SJSA1 (cell line): ENCODE measurements at regions not wholly inside any gene's neighbourhood (a gene's known extent, or its start where the extent isn't known, plus 50 kb on each side); places are given as distances from the start of the nearest gene placed in this dataset.

Experiments
- DNase-seq, 2 experiments: peaks; one replicate each; pipeline ENCODE4 v3.0.0-alpha.2; 2015 to 2020; ENCODE audit warnings: low spot score in 2 of 2, low read depth in 1 of 2
- H3K27ac ChIP-seq: fragments of 250-450 bp; sonication (Bioruptor Pico); 2 replicates; pipeline ENCODE4 v1.5.1; 2020; ENCODE audit warnings: mild to moderate bottlenecking, moderate library complexity
- H3K27me3 ChIP-seq: fragments of 250-450 bp; sonication (Bioruptor Pico); replicated peaks from 2 replicates; pipeline ENCODE4 v1.5.1; 2020; ENCODE audit warnings: mild to moderate bottlenecking, moderate library complexity
- H3K36me3 ChIP-seq: fragments of 250-450 bp; sonication (Bioruptor Pico); 2 replicates; pipeline ENCODE4 v1.5.1; 2020; ENCODE audit warnings: mild to moderate bottlenecking
- H3K4me1 ChIP-seq: fragments of 250-450 bp; sonication (Bioruptor Pico); replicated peaks from 2 replicates; pipeline ENCODE4 v1.6.1; 2021; ENCODE audit warnings: mild to moderate bottlenecking
- H3K4me3 ChIP-seq: fragments of 250-450 bp; sonication (Bioruptor Pico); 2 replicates; pipeline ENCODE4 v1.5.1; 2020; ENCODE audit warnings: mild to moderate bottlenecking
- H3K9me3 ChIP-seq: fragments of 250-450 bp; sonication (Bioruptor Pico); replicated peaks from 2 replicates; pipeline ENCODE4 v1.5.1; 2020; ENCODE audit warnings: mild to moderate bottlenecking

DNA sequence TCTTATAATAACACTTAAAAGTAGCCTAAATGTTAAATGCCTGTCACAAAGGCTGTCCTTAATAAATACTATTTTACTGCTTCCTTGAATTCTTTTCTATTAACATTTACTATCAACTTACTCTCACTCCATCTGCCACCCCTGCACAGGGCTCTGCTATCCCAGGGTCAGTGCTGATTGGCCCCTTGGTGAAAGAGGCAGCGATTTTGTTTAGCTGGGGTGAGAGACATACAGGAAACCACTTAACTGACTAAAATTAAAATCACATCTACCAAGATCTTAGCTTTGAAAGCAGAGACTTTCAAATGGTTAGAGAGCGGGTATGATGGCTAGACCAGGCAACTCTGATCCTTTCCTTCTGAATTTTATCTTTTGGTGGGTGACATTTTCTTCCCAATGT, 149.9 kb upstream of the HTR2A start:
- Histone ChIP-seq H3K4me3 (no peak overlapping the region), H3K4me1 (no peaks in the 10 kb centered on the region), H3K27me3 (no peaks in the 10 kb centered on the region), H3K36me3 (no peaks in the 10 kb centered on the region), H3K27ac (no peak overlapping the region), H3K9me3 (no peaks in the 10 kb centered on the region)
- DNase-seq, result no peak

DNA sequence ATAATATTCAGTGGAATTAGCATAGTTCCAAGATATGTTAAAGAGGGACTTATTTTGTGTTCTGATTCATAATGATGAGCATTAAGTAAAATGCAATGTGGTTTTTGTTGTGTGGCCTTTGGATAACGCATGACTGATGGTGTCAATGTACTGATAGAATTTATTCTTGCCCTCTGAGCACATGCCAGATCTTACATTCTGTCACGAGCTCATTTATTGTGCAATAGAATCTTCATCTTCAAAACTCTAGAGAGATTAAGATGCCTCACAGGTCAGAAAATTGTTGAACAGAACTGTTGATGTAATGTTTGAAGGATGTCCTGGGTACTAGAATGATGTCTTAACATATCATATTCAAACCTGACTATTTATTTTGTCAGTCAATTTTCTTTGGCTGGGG, 148.0 kb upstream of the HTR2A start:
- no peak overlapping the region for H3K27ac ChIP-seq
- no peaks in the 10 kb centered on the region for H3K36me3 ChIP-seq
- no peaks in the 10 kb centered on the region for H3K9me3 ChIP-seq
- no peaks in the 10 kb centered on the region for H3K27me3 ChIP-seq
- no peaks in the 10 kb centered on the region for H3K4me1 ChIP-seq
- no peak overlapping the region for H3K4me3 ChIP-seq
- no peak for DNase-seq

DNA sequence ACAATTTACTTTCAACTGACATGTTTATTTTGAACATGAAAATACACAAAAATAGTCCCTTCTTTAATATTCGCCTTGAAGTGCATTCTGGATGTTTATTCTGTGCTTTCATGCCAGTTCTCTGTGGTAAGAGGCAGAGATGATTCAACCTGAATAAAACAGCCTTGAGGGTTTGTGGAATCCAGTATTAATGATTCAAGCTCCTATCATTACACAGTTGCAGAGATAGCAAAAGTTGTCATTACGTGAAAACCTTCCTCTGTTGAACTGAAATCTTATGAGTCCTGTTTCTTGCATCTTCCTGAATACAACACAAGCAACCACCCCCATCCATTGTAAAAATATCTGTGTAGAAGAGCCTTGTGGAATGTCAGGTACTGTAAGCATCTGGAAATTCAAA, 142.3 kb upstream of the HTR2A start:
- Histone ChIP-seq H3K9me3 (no peaks in the 10 kb centered on the region), H3K36me3 (no peaks in the 10 kb centered on the region), H3K27ac (no peak overlapping the region), H3K27me3 (no peaks in the 10 kb centered on the region), H3K4me3 (no peak overlapping the region), H3K4me1 (no peaks in the 10 kb centered on the region)
- DNase-seq, result peak in 1 of 2 experiments; percentile 7

DNA sequence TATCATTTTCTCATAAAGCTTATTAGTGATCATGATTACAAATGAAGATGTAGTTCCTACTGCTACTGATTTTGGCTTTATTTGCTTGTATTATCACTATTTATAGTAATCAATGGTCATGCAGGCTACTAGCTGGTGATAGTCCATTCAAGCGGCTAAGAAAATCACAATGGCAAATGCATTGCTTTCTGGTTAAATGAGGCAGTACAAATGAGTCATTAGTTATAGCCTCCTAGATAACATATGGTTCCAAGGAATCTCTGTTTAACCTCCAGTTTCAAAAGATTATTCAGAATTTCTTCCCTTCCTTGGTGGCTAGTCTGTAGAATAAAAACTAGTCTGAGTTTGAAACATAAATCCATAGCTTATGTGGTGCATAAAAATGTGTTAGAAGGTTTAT, 141.3 kb upstream of the HTR2A start:
- peaks cover 4% of the 10 kb centered on the region for H3K4me1 ChIP-seq
- H3K4me3 ChIP-seq, result no peak overlapping the region
- no peak overlapping the region for H3K27ac ChIP-seq
- DNase-seq, result no peak
- no peaks in the 10 kb centered on the region for H3K36me3 ChIP-seq
- no peaks in the 10 kb centered on the region for H3K27me3 ChIP-seq
- no peaks in the 10 kb centered on the region for H3K9me3 ChIP-seq

DNA sequence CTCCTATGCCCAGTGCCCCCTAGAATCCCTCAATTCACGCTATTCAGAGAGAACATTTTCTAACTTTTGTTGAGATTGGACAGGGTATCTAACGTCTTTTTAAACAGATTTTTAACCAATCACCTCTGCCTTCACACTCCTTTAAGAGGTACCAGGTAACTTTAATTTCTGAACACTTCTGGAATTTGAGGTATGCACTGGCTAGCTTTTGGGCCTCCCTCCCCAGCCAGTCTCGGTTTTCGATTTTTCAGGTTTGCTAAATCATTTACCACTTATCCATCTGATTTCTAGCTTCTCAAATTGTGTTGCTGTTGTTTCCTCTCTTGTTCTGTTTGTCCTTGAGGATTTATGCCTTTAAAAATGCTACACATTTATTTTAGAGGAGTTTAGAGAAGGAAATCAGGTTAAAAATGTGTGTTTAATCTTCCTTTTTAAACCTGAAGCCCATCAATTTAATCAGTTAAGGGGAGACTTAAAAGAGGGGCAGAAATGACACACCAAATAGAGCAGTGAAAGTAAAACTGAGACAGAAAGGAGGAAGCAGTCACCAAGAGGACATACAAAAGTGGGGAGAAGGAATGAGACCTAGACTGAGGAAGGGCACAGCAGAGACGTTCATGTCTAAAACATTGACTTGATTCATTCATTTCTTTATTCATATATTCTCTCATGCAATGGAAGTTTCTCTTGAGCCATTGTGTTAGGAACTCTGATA, 139.6 kb upstream of the HTR2A start:
- H3K9me3 ChIP-seq, result no peaks in the 10 kb centered on the region
- H3K36me3 ChIP-seq, result no peaks in the 10 kb centered on the region
- no peak overlapping the region for H3K27ac ChIP-seq
- peaks cover 8% of the 10 kb centered on the region for H3K4me1 ChIP-seq
- DNase-seq, result no peak
- no peak overlapping the region for H3K4me3 ChIP-seq
- H3K27me3 ChIP-seq, result no peaks in the 10 kb centered on the region

DNA sequence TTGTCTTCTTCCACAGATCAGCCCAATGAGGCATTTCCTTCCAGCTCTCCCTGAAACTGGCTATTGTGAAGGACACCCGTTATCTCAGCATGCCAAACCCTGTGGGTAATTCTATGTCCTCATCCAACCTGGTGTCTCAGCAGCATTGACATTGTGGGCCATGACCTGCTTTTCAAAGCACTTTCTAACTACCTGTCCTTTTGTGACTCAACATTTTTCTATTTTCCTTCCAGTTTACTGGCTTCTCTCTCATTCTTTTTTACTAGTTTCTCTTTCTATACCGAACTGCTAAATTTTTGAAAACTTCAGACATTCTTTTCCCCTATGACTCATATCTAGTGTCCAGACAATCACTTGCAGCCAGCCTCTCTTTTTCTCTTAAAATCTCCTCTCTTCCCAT, 136.4 kb upstream of the HTR2A start:
- Histone ChIP-seq H3K36me3 (no peaks in the 10 kb centered on the region), H3K27ac (peak overlapping the region; percentile 34), H3K4me3 (peak overlapping the region; percentile 8; the same call in 1 of the 2 replicates), H3K4me1 (peaks cover 8% of the 10 kb centered on the region), H3K27me3 (no peaks in the 10 kb centered on the region), H3K9me3 (no peaks in the 10 kb centered on the region)
- peak in 1 of 2 experiments; percentile 32 for DNase-seq

DNA sequence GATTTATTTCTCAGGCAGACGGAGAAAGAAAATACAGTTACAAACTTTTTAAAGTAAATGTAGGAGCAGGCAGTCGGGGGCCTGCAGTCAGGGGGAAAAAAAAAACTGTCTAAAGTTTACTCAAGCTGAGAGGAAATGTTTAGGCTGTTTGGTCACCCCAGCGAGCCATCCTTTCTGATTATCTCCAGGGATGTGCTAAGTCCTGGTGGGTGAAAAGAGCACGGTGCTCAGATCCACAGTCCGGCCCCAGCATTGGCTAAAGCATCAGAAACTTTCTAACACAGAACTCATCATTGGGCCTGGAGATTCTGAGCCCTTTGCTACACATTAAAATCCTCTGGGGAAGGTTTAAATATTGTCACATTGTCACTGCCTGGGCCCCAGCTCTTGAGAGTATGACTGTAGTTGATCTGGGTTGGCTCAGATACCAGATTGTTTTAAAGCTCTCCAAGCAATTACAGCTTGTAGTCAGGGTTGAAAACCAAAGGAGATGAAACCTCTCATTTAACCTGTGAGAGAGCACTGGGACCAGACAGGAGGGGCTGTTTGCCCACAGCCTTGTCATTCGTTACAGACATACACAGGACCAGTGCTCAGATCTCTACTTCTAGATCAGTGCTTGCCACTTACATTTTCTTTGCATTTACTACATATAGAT, 131.1 kb upstream of the HTR2A start:
- DNase-seq, result no peak
- H3K4me1 ChIP-seq, result peaks cover 2% of the 10 kb centered on the region; the same call in 1 of the 2 replicates
- no peaks in the 10 kb centered on the region for H3K27me3 ChIP-seq
- H3K9me3 ChIP-seq, result no peaks in the 10 kb centered on the region
- no peak overlapping the region for H3K4me3 ChIP-seq
- H3K36me3 ChIP-seq, result no peaks in the 10 kb centered on the region
- no peak overlapping the region for H3K27ac ChIP-seq

DNA sequence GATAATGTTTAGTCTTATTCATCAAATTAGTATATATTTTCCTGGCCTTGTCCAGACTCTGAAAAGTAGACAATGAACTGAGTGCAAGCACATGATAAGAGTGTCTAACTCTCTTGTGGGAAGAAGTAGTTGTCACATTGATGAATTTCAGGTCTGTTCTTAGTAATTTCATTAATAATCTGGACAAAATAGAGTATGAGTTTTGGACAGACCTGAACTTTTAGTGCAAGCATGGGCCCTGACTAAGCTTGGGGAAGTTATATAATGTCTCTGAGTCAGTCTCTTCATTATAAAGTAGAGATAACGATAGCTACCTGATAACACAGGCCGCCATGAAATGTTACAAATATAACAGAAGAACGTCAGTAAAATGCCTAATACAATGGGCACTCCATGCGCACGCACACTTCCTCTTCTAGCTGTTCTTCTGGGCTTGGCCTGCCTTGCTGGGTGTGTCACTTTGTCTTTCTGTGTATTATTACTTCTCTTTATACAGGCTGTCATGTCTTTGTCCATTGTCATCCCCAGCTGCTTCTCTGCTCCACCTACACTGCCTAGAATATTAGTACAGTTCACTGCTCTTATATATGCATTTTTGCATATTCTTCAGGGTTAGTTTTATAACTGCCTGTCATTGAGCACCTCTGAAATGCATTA, 129.1 kb upstream of the HTR2A start:
- H3K36me3 ChIP-seq, result no peaks in the 10 kb centered on the region
- no peaks in the 10 kb centered on the region for H3K27me3 ChIP-seq
- no peak for DNase-seq
- no peak overlapping the region for H3K27ac ChIP-seq
- H3K9me3 ChIP-seq, result no peaks in the 10 kb centered on the region
- no peaks in the 10 kb centered on the region for H3K4me1 ChIP-seq
- no peak overlapping the region for H3K4me3 ChIP-seq

DNA sequence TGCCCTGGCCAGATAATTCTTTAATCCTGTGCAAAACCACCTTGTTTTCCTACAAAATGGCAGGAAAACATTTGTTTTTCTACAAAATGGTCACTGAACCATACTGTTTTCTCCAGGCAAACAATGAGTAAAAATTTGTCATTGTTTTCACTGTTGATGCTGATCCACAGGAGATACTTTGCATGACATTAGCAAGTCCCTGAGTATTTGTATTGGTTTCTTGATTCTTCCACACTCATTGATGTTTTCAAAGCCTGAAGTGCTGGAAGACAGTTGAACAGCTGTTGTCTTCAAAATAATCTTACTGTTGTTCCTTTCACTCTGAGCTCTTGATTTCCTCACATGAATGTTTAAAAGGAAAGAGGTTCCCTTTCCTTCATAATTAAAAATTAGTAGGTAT, 123.1 kb upstream of the HTR2A start:
- DNase-seq, result no peak
- H3K27ac ChIP-seq, result no peak overlapping the region

DNA sequence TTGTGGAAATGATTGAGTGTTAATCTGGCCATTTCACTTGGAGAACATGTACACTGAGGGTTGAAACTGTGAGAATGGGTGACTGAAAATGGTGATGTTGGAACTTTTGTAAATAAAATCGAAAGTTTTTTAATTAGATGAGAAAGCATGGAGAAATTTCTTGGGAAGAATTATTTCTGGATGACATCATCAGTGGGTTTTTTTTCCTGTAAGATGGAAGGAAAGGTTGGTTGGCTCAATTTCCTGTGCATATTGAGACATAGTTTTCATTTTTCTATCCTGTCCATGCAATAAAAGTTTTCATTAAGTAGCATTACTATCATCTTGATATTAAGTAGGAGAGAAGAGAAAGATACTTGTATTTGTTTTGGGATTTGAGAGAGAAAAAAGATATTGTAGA, 120.6 kb upstream of the HTR2A start:
- Histone ChIP-seq H3K27me3 (no peaks in the 10 kb centered on the region), H3K4me3 (no peak overlapping the region), H3K27ac (no peak overlapping the region), H3K4me1 (no peaks in the 10 kb centered on the region), H3K36me3 (no peaks in the 10 kb centered on the region), H3K9me3 (no peaks in the 10 kb centered on the region)
- DNase-seq, result no peak

More for the DNA sequence above, 123.1 kb upstream of the HTR2A start:
- Histone ChIP-seq H3K9me3 (no peaks in the 10 kb centered on the region), H3K4me3 (no peak overlapping the region), H3K36me3 (no peaks in the 10 kb centered on the region), H3K4me1 (no peaks in the 10 kb centered on the region), H3K27me3 (no peaks in the 10 kb centered on the region)

DNA sequence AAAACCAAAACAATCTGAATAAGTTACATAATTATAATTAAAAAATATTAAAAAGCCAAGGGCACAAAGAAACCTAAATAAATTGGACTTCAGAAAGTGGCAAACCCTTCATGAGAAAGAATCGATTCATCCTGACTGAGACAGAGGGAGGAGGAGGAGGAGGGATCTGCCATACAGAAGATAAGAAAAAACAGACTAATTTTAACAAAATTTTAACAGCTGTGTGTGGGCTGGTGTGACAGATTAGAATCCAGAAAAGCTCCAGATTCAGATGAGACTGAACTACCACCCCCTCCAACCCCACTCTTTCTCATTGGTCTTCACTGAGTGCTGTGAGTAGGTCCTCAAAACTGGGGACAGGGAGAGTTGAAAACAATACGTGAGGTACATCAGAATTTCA, 111.5 kb upstream of the HTR2A start:
- Histone ChIP-seq H3K36me3 (no peaks in the 10 kb centered on the region), H3K27me3 (no peaks in the 10 kb centered on the region), H3K4me1 (no peaks in the 10 kb centered on the region), H3K4me3 (no peak overlapping the region), H3K27ac (no peak overlapping the region), H3K9me3 (no peaks in the 10 kb centered on the region)
- DNase-seq, result no peak

DNA sequence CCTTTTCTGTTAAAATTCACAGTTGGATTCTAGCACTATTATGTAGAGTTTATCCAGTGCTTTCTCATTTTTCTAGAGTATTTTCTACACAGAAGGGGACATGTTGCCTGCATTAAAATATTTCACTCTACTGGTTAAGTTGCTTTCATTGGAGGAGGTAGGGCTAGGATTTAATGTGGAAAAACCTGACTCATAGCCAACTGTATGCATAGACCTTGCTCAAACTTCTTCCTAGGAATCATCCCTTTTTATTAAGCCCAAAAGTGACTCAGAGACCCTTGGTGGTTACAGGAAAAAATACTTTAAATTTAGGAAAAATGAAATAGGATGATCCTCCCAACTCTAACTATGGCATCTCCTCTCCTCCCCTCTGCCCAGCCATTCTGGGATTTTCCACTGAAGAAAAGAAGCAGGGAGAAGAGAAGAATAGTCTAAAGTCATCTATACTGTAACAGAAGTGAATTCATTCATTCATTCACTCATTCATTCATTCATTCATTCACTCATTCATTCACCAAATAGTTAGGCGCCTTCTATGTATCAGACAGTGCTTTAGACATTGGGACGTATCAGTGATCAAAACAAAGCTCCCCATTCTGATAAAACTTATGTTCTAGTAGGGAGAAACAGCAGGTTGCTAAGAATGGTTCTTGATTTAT, 109.0 kb upstream of the HTR2A start:
- no peak for DNase-seq
- Histone ChIP-seq H3K36me3 (no peaks in the 10 kb centered on the region), H3K27ac (no peak overlapping the region), H3K27me3 (no peaks in the 10 kb centered on the region), H3K4me3 (no peak overlapping the region), H3K4me1 (no peaks in the 10 kb centered on the region), H3K9me3 (no peaks in the 10 kb centered on the region)

DNA sequence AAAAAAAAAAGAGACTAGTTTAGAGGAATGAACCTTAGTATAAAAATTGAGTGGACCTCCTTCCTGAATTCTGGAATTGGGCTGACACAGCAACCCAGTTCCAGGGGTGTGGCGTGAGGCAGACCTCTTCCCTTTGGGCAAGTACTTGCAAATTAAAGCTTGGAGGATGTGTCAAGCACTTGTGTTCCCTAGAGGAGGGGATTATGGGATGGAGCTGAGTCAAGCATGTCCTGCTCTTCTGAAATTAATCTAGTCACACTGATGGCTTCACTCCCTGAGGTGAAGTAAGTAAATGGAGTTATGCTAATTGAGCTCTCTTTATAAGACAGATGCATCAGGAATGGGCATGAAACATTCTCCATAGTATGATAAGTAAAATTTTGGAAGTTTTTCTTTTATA, 107.7 kb upstream of the HTR2A start:
- no peaks in the 10 kb centered on the region for H3K4me1 ChIP-seq
- H3K27me3 ChIP-seq, result no peaks in the 10 kb centered on the region
- DNase-seq, result no peak
- H3K9me3 ChIP-seq, result no peaks in the 10 kb centered on the region
- no peaks in the 10 kb centered on the region for H3K36me3 ChIP-seq
- no peak overlapping the region for H3K27ac ChIP-seq
- no peak overlapping the region for H3K4me3 ChIP-seq

DNA sequence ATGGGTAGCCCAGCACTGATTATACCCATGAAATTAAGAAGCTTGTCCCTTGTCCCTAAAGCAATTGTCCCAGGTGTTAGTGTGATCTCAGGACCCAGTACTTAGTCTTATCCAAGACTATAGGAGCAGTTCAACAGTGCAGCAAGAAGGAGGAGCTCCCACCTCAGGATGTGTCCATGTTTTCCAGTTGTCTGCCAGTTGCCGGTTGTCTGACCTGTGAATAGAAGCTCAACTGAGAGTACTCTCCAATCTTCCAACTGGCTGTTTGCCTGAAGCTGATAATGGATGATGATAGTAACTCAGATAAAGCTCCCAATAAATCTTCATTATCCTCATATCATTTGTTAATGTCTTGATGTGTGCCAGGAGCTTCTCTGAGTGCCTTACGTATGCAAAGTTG, 107.2 kb upstream of the HTR2A start:
- no peaks in the 10 kb centered on the region for H3K36me3 ChIP-seq
- no peaks in the 10 kb centered on the region for H3K9me3 ChIP-seq
- DNase-seq, result no peak

More for the DNA sequence above, 107.2 kb upstream of the HTR2A start:
- H3K27ac ChIP-seq, result no peak overlapping the region
- H3K4me3 ChIP-seq, result no peak overlapping the region
- H3K4me1 ChIP-seq, result no peaks in the 10 kb centered on the region
- no peaks in the 10 kb centered on the region for H3K27me3 ChIP-seq
